Activated naive CD8-positive, alpha-beta T cell treated with anti-CD3 and anti-CD28 coated beads for 36 hours (primary cell): ENCODE measurements at regions not wholly inside any gene's neighbourhood (a gene's known extent, or its start where the extent isn't known, plus 50 kb on each side); places are given as distances from the start of the nearest gene placed in this dataset.

Source experiments
- DNase-seq: peaks from one replicate; pipeline ENCODE4 v3.0.0; 2021
- H3K27ac Mint-ChIP-seq: one replicate; pipeline ENCODE4 v1.8.0; 2022; ENCODE audit warnings: mild to moderate bottlenecking, moderate library complexity, mixed read lengths
- H3K27me3 Mint-ChIP-seq: one replicate; pipeline ENCODE4 v1.8.0; 2022; ENCODE audit warnings: mild to moderate bottlenecking, mixed read lengths
- H3K36me3 Mint-ChIP-seq: one replicate; pipeline ENCODE4 v1.8.0; 2021; ENCODE audit warnings: mild to moderate bottlenecking, mixed read lengths
- H3K4me1 Mint-ChIP-seq: one replicate; pipeline ENCODE4 v1.8.0; 2021; ENCODE audit warnings: mixed read lengths
- H3K4me3 Mint-ChIP-seq: one replicate; pipeline ENCODE4 v1.8.0; 2022; ENCODE audit warnings: mild to moderate bottlenecking, moderate library complexity, mixed read lengths
- H3K9me3 Mint-ChIP-seq: one replicate; pipeline ENCODE4 v1.8.0; 2022; ENCODE audit warnings: mixed read lengths

DNA sequence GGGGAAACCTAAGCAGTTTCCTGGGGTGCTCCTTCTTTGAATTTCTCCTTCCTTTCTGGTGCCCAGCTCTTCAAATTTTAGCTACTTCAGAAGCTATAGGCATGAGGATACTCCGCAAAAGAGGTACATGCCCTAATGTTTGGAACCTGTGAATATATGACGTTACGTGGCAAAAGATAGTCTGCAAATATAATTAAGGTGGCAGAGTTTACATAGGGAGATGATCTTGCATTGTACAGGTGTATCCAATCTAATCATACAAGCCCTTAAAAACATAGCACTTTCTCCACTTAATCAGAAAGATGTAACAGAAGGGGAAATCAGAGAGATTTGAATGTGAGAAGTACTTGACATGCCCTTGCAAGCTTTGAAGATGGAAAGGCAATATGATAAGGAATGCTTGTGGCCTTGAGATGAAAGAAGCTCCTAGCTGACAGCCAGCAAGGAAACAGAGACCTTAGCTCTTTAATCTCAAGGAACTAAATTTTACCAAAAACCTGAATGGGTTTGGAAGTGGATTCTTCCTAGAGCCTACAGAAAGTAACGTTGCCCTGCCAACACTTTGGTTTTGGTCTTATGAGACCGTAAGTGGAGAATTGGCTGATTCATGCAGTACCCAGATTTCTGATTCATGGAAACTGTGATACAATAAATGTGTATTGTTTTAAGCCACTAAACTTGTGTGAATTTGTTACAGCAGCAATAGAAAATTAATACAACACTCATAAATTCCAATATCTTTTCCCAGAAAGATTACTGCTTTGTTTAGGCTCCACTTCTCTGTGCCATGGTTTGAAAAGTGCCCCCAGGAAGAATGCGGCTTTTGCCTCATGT lies 268.4 kb downstream of the FAM170A start:
- no peaks in the 10 kb centered on the region for H3K27me3 Mint-ChIP-seq
- H3K4me3 Mint-ChIP-seq, result no peak overlapping the region
- H3K4me1 Mint-ChIP-seq, result no peaks in the 10 kb centered on the region
- H3K9me3 Mint-ChIP-seq, result no peaks in the 10 kb centered on the region
- no peaks in the 10 kb centered on the region for H3K36me3 Mint-ChIP-seq
- H3K27ac Mint-ChIP-seq, result no peak overlapping the region
- no peak for DNase-seq

DNA sequence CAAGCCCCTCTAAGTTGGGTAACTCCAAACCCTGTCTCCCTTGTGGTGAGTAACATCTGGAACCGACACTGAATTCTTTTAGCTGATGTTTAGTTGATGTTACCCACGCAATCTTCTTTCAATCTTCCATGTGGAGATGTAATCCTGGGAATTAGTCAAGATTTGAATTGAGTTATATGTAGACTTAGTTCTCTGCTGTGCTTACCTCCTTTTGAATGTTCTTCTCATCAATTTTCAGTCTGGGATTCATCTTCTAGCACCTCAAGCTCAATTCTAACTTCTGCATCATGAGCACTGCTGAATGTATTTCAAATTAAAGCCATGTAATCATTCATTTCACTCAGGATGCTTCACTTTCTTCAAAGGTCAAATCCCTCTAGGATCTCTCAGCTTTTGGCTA lies 270.6 kb downstream of the FAM170A start:
- no peak overlapping the region for H3K27ac Mint-ChIP-seq
- no peaks in the 10 kb centered on the region for H3K27me3 Mint-ChIP-seq
- H3K36me3 Mint-ChIP-seq, result no peaks in the 10 kb centered on the region
- no peaks in the 10 kb centered on the region for H3K9me3 Mint-ChIP-seq
- H3K4me3 Mint-ChIP-seq, result no peak overlapping the region
- no peak for DNase-seq
- H3K4me1 Mint-ChIP-seq, result no peaks in the 10 kb centered on the region

DNA sequence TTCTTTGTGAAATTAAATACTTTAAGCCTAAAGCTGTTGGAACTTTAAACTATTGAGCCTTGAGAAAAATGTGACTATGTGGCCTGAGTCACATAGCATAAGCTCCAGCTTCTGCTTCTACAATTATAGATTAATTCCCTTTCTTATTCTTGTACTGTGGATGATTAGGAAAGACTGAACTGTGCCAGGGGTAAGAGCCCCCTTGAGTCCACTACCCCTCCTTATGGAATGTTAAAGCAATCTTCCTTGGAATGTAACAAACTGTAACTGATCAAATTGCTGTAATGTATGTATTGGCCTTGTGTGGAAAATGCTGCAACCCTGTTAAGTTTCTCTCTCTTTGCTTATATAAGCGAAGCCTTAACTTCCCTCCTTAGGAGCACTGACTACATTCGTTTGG lies 273.2 kb downstream of the FAM170A start:
- Mint-ChIP-seq H3K4me1 (no peaks in the 10 kb centered on the region), H3K36me3 (no peaks in the 10 kb centered on the region), H3K27me3 (no peaks in the 10 kb centered on the region), H3K4me3 (no peak overlapping the region), H3K9me3 (peaks cover 3% of the 10 kb centered on the region), H3K27ac (no peak overlapping the region)
- no peak for DNase-seq

DNA sequence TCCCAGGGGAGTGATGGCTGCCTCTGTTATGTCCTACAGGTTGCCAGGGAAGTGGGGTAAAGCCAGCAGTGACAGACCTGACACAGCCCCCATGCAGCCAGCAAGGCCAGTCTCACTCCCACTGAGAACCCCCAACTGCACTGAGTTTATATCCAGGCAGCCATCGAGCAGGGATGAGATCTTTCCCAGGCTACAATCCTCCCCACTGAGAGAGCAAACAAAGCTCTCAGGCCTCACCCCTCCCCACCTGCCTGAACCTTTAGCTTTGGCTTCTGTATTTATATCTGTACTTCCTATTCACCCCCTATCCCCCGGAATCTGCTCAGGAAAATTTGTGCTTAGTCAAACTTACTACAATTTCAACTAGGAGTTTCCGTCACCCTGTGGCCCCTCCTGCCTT lies 284.1 kb downstream of the FAM170A start:
- Mint-ChIP-seq H3K27me3 (no peaks in the 10 kb centered on the region), H3K36me3 (no peaks in the 10 kb centered on the region), H3K4me3 (no peak overlapping the region), H3K9me3 (peaks cover 4% of the 10 kb centered on the region), H3K27ac (no peak overlapping the region), H3K4me1 (no peaks in the 10 kb centered on the region)
- no peak for DNase-seq

DNA sequence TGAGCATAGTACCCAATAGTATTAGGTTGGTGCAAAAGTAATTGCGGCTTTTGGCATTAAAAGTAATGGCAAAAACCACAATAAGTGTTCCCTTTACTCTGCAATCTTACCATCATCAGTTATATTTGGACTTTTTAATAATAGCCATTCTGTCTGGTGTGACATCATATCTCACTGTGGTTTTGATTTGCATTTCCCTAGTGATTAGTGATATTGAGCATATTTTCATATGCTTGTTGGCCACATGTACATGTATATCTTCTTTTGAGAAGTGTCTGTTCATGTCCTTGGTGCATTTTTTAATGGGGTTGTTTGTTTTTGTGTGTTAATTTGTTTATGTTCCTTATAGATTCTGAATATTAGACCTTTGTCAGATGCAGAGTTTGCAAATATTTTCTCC lies 289.9 kb downstream of the FAM170A start:
- no peaks in the 10 kb centered on the region for H3K36me3 Mint-ChIP-seq
- DNase-seq, result no peak
- H3K4me3 Mint-ChIP-seq, result no peak overlapping the region

DNA sequence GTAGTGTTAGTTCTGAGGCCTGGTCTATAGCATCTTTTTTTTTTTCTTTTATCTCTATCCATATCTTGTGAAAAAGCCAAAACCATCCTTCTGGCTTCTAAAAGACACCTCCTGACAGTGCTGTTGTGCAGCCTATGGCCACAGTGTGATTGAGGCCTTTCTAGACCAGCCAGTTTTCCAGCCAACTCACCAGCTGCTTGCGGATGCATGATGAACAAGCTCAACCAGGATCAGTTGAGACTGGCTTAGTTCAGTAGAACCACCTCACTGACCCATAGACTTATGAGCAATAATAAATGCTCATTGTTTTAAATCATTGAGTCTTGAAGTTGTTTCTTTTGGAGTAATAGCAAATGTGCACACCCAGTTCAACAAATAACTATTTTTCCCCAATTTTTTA lies 296.9 kb downstream of the FAM170A start:
- DNase-seq, result no peak
- H3K4me3 Mint-ChIP-seq, result no peak overlapping the region
- no peaks in the 10 kb centered on the region for H3K4me1 Mint-ChIP-seq
- H3K36me3 Mint-ChIP-seq, result no peaks in the 10 kb centered on the region
- no peaks in the 10 kb centered on the region for H3K27me3 Mint-ChIP-seq
- no peaks in the 10 kb centered on the region for H3K9me3 Mint-ChIP-seq
- no peak overlapping the region for H3K27ac Mint-ChIP-seq

More for the DNA sequence above, 289.9 kb downstream of the FAM170A start:
- Mint-ChIP-seq H3K27me3 (no peaks in the 10 kb centered on the region), H3K9me3 (no peaks in the 10 kb centered on the region), H3K4me1 (no peaks in the 10 kb centered on the region), H3K27ac (no peak overlapping the region)

DNA sequence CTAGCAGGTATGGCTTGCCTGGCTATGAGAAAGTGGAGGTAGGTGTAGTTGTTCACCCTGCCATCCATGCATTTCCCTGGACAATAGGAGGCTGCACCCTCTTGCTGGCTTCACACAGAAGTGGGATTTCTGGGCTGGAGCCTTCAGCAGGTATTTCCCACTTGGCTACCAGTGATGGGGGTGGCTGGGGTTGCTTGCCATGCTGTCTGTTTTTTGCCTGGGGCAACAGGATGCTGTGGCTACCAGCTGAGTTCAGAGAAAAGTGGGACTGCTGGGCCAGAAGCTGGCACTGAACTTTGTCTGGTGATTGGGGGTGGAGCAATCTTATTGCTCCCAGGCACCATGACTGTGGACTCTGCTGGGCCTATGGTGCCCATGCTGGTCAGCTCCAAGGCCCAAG lies 299.6 kb downstream of the FAM170A start:
- no peak overlapping the region for H3K4me3 Mint-ChIP-seq
- DNase-seq, result no peak
- H3K36me3 Mint-ChIP-seq, result no peaks in the 10 kb centered on the region
- no peak overlapping the region for H3K27ac Mint-ChIP-seq
- no peaks in the 10 kb centered on the region for H3K27me3 Mint-ChIP-seq
- H3K9me3 Mint-ChIP-seq, result no peaks in the 10 kb centered on the region
- H3K4me1 Mint-ChIP-seq, result no peaks in the 10 kb centered on the region

DNA sequence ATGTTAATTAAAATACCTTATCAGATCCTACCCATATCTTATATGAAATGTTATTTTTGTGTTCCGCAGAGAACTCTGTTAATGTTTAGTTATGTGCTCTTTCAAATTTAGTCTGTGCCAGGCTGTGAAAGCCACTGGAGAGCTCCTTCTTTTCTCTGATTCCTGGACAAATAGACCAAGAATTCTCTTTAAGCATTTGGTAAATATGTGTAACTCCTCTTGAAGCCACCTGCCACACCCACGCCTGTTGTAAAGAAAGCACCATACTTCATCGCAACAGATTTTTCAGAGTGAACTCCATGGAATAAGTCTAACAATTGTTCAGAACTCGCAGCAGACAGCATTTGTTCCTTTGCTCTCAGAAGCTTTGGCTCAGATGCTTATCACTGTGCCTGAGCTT lies 301.1 kb downstream of the FAM170A start:
- no peak overlapping the region for H3K4me3 Mint-ChIP-seq
- H3K27me3 Mint-ChIP-seq, result no peaks in the 10 kb centered on the region
- no peaks in the 10 kb centered on the region for H3K9me3 Mint-ChIP-seq
- no peaks in the 10 kb centered on the region for H3K36me3 Mint-ChIP-seq
- no peak for DNase-seq
- H3K27ac Mint-ChIP-seq, result no peak overlapping the region
- H3K4me1 Mint-ChIP-seq, result no peaks in the 10 kb centered on the region

DNA sequence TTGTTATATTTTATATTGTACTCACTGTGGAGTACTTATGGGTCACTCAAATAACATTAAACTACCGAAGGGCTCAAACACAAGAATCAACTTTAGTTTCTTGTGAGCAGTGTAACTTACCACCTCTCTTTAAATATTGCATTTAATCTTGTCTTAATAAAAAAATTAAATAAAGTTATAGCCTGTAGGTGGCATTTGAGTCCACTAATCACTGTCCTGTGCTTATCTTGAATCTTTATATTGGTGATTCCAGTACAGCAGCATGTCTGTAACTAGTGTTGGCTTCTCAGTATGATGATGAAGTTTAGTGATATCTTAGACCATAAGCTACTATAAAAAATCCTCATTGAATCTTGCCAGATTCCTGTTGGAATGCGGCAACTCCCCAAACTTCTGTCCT lies 313.8 kb downstream of the FAM170A start:
- Mint-ChIP-seq H3K4me3 (no peak overlapping the region), H3K36me3 (no peaks in the 10 kb centered on the region), H3K27me3 (no peaks in the 10 kb centered on the region), H3K27ac (no peak overlapping the region), H3K9me3 (peaks cover 17% of the 10 kb centered on the region), H3K4me1 (no peaks in the 10 kb centered on the region)
- no peak for DNase-seq

DNA sequence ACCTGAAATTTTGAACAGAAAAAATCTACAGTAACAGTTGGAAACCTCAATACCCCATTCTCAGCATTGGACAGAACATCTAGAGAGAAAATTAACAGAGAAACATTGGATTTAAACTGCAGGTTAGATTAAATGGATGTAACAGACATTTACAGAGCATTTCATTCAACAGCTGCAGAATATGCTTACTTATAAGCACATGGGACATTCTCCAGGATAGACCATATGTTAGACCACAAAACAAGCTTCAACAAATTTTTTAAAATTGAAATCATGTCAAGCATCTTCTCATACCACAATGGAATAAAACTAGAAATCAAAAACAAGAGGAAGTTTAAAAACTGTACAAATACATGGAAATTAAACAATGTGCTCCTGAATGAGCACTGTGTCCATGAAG lies 316.3 kb downstream of the FAM170A start:
- Mint-ChIP-seq H3K27ac (no peak overlapping the region), H3K4me3 (no peak overlapping the region), H3K4me1 (no peaks in the 10 kb centered on the region), H3K9me3 (peaks cover 9% of the 10 kb centered on the region), H3K27me3 (no peaks in the 10 kb centered on the region), H3K36me3 (no peaks in the 10 kb centered on the region)
- no peak for DNase-seq

DNA sequence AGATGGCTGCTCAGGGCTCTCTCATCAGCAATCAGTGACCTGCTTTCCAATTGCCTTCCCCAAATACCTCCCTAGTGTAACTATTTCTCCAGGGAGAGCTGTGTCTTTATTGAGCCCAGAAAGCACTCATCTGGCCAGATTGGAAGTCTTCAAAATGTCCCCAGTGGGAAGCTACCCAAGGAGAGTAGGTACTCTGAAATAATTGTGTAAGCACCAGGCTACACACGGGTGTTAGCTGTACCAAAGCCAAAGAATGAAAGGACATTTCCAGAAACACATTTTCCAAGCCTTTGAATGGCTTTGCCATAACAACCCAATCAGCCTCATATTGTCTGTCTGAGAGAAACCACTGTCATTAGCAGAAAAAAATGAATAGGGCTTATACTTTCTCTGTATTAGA lies 318.8 kb downstream of the FAM170A start:
- H3K36me3 Mint-ChIP-seq, result no peaks in the 10 kb centered on the region
- H3K27me3 Mint-ChIP-seq, result no peaks in the 10 kb centered on the region
- H3K4me3 Mint-ChIP-seq, result no peak overlapping the region
- H3K4me1 Mint-ChIP-seq, result no peaks in the 10 kb centered on the region
- DNase-seq, result no peak
- no peak overlapping the region for H3K27ac Mint-ChIP-seq
- peaks cover 9% of the 10 kb centered on the region for H3K9me3 Mint-ChIP-seq

DNA sequence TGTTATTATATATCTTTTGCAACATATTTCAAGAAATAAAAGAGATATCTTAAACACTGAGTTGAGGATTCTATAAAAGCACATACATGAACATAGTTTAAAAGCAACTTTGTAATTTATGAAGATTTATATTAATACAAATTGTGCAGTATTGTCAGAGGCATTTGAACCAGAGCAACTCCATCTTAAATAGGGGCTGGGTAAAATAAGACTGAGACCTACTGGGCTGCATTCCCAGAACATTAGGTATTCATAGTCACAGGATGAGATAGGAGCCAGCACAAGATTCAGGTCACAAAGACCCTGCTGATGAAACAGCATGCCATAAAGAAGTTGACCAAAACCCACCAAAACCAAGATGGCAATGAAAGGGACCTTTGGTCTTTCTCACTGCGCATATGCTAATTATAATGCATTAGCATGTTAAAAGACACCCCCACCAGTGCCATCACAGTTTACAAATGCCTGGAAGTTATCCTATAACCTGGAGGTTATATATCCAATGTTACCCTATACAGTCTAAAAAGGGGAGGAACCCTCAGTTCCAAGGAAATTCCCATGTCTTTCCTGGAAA lies 320.2 kb downstream of the FAM170A start:
- no peak overlapping the region for H3K27ac Mint-ChIP-seq

DNA sequence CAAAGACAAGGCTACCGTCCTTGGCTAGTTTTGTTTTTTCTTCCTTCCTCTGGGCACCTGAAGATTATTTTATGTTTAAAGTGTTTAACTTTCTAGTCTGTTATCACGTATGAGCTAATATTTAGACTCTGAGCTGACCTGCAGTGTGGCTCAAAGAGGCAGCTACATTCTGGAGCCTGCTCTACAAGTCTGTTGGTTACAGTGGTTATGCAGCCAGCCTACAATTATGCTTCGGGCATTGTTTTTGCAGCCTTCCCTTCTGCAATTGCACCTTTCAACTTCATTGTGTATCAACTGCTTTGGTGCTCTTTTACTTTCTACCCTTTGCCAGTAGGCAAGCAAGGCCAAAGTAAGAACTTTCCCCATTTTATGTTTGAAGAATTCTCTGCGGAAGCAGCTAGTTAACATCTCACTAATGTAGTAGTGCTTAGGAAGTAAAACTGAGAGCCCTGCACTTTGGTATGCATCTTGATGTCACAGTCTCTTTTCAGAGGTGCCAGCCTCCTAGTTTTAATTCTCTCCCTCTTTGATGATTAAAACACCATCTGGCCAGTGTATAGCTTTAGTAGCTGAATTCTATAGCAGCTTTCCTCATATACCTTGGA lies 322.1 kb downstream of the FAM170A start:
- Mint-ChIP-seq H3K36me3 (no peaks in the 10 kb centered on the region), H3K9me3 (peaks cover 5% of the 10 kb centered on the region)

More for the DNA sequence above, 320.2 kb downstream of the FAM170A start:
- Mint-ChIP-seq H3K27me3 (no peaks in the 10 kb centered on the region), H3K36me3 (no peaks in the 10 kb centered on the region), H3K9me3 (peaks cover 9% of the 10 kb centered on the region), H3K4me1 (no peaks in the 10 kb centered on the region), H3K4me3 (no peak overlapping the region)
- DNase-seq, result no peak

DNA sequence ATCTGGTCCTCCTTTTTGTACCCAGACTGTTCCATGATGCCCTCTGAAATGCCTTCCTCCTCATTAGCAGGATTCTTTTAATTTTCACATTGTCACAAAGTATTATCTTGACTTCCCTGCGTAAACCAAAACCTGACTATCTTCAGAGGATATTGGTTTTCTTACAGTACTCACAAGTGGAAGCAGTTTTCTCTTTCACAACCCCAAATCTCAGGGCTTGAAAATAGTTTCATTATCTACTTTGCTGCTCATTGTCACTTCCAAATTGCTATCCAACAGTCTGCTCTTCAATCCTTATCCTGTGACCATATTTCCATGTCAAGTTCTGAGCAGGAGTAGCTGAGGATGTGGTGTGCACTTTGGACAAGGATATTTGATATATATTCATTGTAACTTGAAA lies 324.1 kb downstream of the FAM170A start:
- H3K27ac Mint-ChIP-seq, result no peak overlapping the region
- H3K9me3 Mint-ChIP-seq, result no peaks in the 10 kb centered on the region
- no peaks in the 10 kb centered on the region for H3K4me1 Mint-ChIP-seq
- H3K36me3 Mint-ChIP-seq, result no peaks in the 10 kb centered on the region
- H3K4me3 Mint-ChIP-seq, result no peak overlapping the region
- no peaks in the 10 kb centered on the region for H3K27me3 Mint-ChIP-seq
- DNase-seq, result no peak

More for the DNA sequence above, 322.1 kb downstream of the FAM170A start:
- H3K4me3 Mint-ChIP-seq, result no peak overlapping the region
- no peaks in the 10 kb centered on the region for H3K4me1 Mint-ChIP-seq
- no peaks in the 10 kb centered on the region for H3K27me3 Mint-ChIP-seq
- H3K27ac Mint-ChIP-seq, result no peak overlapping the region
- DNase-seq, result no peak

DNA sequence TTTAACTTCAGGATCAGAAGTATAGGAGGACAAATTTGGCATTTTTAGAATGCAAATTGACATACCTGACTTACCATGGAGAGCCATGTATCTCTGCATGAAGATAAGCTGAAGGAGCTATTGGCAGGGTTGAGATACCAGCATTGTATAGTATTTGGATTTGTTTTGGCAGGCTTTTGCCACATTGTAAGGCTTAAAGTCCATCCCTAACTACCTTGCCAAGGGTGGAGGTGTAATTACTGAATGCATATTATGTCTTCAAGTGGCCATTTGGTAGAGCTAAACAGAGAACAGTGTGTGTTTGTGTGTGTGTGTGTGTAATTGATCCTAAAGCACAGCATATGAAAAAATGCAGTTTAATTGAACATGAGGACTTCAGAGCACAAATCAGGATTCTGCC lies 324.7 kb downstream of the FAM170A start:
- no peaks in the 10 kb centered on the region for H3K27me3 Mint-ChIP-seq

DNA sequence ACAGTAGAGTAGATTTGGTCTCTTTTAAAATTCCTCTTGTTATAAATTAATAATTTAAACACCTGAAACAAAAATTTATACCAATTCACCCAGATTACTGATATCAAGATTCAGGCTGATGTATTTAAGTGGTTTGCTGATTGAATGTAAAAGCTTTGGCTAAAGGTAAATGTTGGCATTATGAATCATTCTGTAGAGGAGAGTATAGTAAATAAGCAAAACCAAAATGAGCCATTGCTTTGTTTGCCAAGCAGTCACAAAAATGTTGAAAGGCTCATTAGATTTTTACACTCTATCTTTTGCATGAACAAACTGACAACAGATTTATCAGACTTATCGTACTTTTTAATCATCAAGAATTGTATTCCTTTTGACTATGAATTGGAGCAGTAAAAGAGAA lies 332.6 kb downstream of the FAM170A start:
- Mint-ChIP-seq H3K36me3 (no peaks in the 10 kb centered on the region), H3K4me3 (no peak overlapping the region), H3K27ac (no peak overlapping the region), H3K4me1 (no peaks in the 10 kb centered on the region), H3K9me3 (no peaks in the 10 kb centered on the region), H3K27me3 (no peaks in the 10 kb centered on the region)
- DNase-seq, result no peak

More for the DNA sequence above, 324.7 kb downstream of the FAM170A start:
- Mint-ChIP-seq H3K27ac (no peak overlapping the region), H3K9me3 (no peaks in the 10 kb centered on the region), H3K4me3 (no peak overlapping the region), H3K4me1 (no peaks in the 10 kb centered on the region), H3K36me3 (no peaks in the 10 kb centered on the region)
- DNase-seq, result no peak
